Neural progenitor cell (in vitro differentiated cells): ENCODE measurements at regions not wholly inside any gene's neighbourhood (a gene's known extent, or its start where the extent isn't known, plus 50 kb on each side); places are given as distances from the start of the nearest gene placed in this dataset.

ENCODE experiments used
- DNase-seq: peaks from one replicate; pipeline ENCODE4 v3.0.0-alpha.2; 2016; ENCODE audit warnings: low spot score
- H2AFZ ChIP-seq: fragments of 200-600 bp; sonication (generic); replicated peaks from 2 replicates; pipeline ENCODE4 v1.6.1; 2016; ENCODE audit warnings: antibody characterized with exemption
- H3F3A ChIP-seq: fragments of 200-600 bp; sonication (generic); 2 replicates; pipeline ENCODE4 v1.6.1; 2016; ENCODE audit warnings: antibody characterized with exemption, low read depth
- H3K27ac ChIP-seq: fragments of 200-600 bp; sonication (generic); 2 replicates; pipeline ENCODE4 v1.5.1; 2016; ENCODE audit warnings: mild to moderate bottlenecking
- H3K27me3 ChIP-seq: fragments of 200-600 bp; sonication (generic); 2 replicates; pipeline ENCODE4 v1.6.1; 2016; ENCODE audit warnings: mild to moderate bottlenecking, moderate library complexity
- H3K36me3 ChIP-seq: fragments of 200-600 bp; sonication (generic); 2 replicates; pipeline ENCODE4 v1.5.1; 2016
- H3K4me1 ChIP-seq: fragments of 200-600 bp; sonication (generic); 2 replicates; pipeline ENCODE4 v1.6.1; 2016; ENCODE audit warnings: mixed run types
- H3K4me2 ChIP-seq: fragments of 200-600 bp; sonication (generic); 2 replicates; pipeline ENCODE4 v1.6.1; 2016
- H3K4me3 ChIP-seq: fragments of 200-600 bp; sonication (generic); 2 replicates; pipeline ENCODE4 v1.5.1; 2016
- H3K79me2 ChIP-seq: fragments of 200-600 bp; sonication (generic); 2 replicates; pipeline ENCODE4 v1.6.1; 2016; ENCODE audit warnings: low read depth
- H3K9ac ChIP-seq: fragments of 200-600 bp; sonication (generic); 2 replicates; pipeline ENCODE4 v1.6.1; 2016
- H3K9me3 ChIP-seq: fragments of 200-600 bp; sonication (generic); 2 replicates; pipeline ENCODE4 v1.5.1; 2016; ENCODE audit warnings: low read depth
- H4K20me1 ChIP-seq: fragments of 200-600 bp; sonication (generic); 2 replicates; pipeline ENCODE4 v1.6.1; 2016; ENCODE audit warnings: low read depth
- H3K27ac Mint-ChIP-seq: 3 replicates; pipeline ENCODE4 v1.8.0; 2021; ENCODE audit warnings: mixed read lengths
- H3K27me3 Mint-ChIP-seq: 2 replicates; pipeline ENCODE4 v1.8.0; 2022; ENCODE audit warnings: low read depth, mild to moderate bottlenecking, inconsistent platforms, moderate library complexity, mixed read lengths; ENCODE audit not compliant: insufficient read depth
- H3K36me3 Mint-ChIP-seq: 3 replicates; pipeline ENCODE4 v1.8.0; 2021; ENCODE audit warnings: mixed read lengths
- H3K4me1 Mint-ChIP-seq: 3 replicates; pipeline ENCODE4 v1.8.0; 2021; ENCODE audit warnings: mixed read lengths
- H3K4me3 Mint-ChIP-seq: 3 replicates; pipeline ENCODE4 v1.8.0; 2021; ENCODE audit warnings: mild to moderate bottlenecking, moderate library complexity, mixed read lengths
- H3K9me3 Mint-ChIP-seq: 3 replicates; pipeline ENCODE4 v1.8.0; 2020; ENCODE audit warnings: mixed read lengths
- EZH2 ChIP-seq: fragments of 200-600 bp; sonication (generic); IDR thresholded peaks from 2 replicates; pipeline ENCODE4 v1.6.1; 2017; ENCODE audit warnings: antibody characterized with exemption, mild to moderate bottlenecking, moderate library complexity
- EZH2phosphoT487 ChIP-seq: fragments of 200-600 bp; sonication (generic); IDR thresholded peaks from 2 replicates; pipeline ENCODE4 v1.6.1; 2017; ENCODE audit warnings: antibody characterized with exemption
- TF ChIP-seq, protein P1 (sequence below): fragments of 200-600 bp; sonication (generic); IDR thresholded peaks from 2 replicates; pipeline ENCODE4 v1.5.1; 2017; ENCODE audit warnings: antibody characterized with exemption, mild to moderate bottlenecking

GRCh38 chr9:18410983-18411382, 63.0 kb upstream of the ADAMTSL1 start:
- Histone ChIP-seq H3K36me3 (no peaks in the 10 kb centered on the region), H4K20me1 (no peaks in the 10 kb centered on the region), H2AFZ (no peak overlapping the region), H3K9me3 (no peaks in the 10 kb centered on the region), H3K4me2 (no peak overlapping the region), H3K4me1 (no peaks in the 10 kb centered on the region), H3K27ac (no peak overlapping the region), H3K27me3 (no peaks in the 10 kb centered on the region), H3K79me2 (no peaks in the 10 kb centered on the region), H3F3A (no peaks in the 10 kb centered on the region), H3K9ac (no peak overlapping the region), H3K4me3 (no peak overlapping the region)
- no peak overlapping the region for H3K27ac Mint-ChIP-seq
- H3K9me3 Mint-ChIP-seq: no peaks in the 10 kb centered on the region
- DNase-seq: no peak
- no peak overlapping the region for H3K4me3 Mint-ChIP-seq
- TF ChIP-seq EZH2phosphoT487: no peak
- no peak for TF ChIP-seq EZH2
- TF ChIP-seq, protein P1, sequence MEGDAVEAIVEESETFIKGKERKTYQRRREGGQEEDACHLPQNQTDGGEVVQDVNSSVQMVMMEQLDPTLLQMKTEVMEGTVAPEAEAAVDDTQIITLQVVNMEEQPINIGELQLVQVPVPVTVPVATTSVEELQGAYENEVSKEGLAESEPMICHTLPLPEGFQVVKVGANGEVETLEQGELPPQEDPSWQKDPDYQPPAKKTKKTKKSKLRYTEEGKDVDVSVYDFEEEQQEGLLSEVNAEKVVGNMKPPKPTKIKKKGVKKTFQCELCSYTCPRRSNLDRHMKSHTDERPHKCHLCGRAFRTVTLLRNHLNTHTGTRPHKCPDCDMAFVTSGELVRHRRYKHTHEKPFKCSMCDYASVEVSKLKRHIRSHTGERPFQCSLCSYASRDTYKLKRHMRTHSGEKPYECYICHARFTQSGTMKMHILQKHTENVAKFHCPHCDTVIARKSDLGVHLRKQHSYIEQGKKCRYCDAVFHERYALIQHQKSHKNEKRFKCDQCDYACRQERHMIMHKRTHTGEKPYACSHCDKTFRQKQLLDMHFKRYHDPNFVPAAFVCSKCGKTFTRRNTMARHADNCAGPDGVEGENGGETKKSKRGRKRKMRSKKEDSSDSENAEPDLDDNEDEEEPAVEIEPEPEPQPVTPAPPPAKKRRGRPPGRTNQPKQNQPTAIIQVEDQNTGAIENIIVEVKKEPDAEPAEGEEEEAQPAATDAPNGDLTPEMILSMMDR: no peak
- no peaks in the 10 kb centered on the region for H3K4me1 Mint-ChIP-seq
- no peaks in the 10 kb centered on the region for H3K36me3 Mint-ChIP-seq
- H3K27me3 Mint-ChIP-seq: no peaks in the 10 kb centered on the region

- H3K4me3 ChIP-seq: no peak overlapping the region
- Mint-ChIP-seq H3K9me3 (no peaks in the 10 kb centered on the region), H3K27ac (no peak overlapping the region), H3K36me3 (no peaks in the 10 kb centered on the region), H3K4me3 (no peak overlapping the region), H3K4me1 (peaks cover 4% of the 10 kb centered on the region), H3K27me3 (no peaks in the 10 kb centered on the region)
- H4K20me1 ChIP-seq: no peaks in the 10 kb centered on the region
- no peak overlapping the region for H3K27ac ChIP-seq
- H2AFZ ChIP-seq: no peak overlapping the region
- H3K36me3 ChIP-seq: no peaks in the 10 kb centered on the region
- no peak for DNase-seq
- TF ChIP-seq EZH2phosphoT487 (no peak), EZH2 (no peak)
- TF ChIP-seq, protein P1: no peak
- no peaks in the 10 kb centered on the region for H3K4me1 ChIP-seq
- H3K4me2 ChIP-seq: no peak overlapping the region
- no peaks in the 10 kb centered on the region for H3K79me2 ChIP-seq
- no peaks in the 10 kb centered on the region for H3K9me3 ChIP-seq
- no peaks in the 10 kb centered on the region for H3F3A ChIP-seq
- no peak overlapping the region for H3K9ac ChIP-seq
- no peaks in the 10 kb centered on the region for H3K27me3 ChIP-seq
Observed at GRCh38 chr9:18421391-18421790, 52.6 kb upstream of the ADAMTSL1 start.

DNA sequence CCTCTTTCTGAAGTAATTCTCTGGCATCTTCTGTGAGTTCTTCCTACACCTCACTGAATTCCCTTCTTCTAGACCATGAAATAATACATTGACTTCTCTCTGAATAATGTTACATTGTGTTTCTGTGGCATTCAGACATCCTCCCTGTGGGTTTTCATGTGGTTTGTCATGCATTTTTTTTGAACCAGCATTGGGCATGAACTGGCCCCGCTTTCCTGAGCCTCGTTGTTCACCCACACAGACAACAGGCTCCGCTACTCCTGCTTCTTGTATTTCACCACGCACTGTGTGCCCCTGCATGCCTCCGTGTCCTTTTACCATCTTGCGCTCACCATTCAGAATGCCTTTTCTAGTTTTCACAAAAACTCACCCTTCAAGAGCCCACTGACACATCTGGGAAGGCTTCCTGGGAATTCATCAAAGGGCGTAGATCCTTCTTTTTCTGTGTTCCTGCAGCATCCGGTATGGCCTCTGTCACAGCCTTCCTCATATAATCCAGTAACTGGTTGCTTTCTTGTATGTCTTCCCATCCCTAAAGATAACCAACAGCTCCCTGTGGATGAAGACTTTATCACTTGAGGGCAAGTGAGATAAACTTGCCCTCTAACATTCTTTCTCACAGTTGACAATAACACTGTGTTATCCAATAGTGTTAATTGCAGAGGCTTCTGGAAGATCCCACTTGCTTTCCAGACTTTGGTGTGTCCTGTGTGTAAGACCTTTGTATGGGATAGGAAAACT, 51.5 kb upstream of the ADAMTSL1 start:
- Histone ChIP-seq H3K27ac (no peak overlapping the region), H3K36me3 (no peaks in the 10 kb centered on the region), H3K4me1 (no peaks in the 10 kb centered on the region), H3F3A (no peaks in the 10 kb centered on the region), H3K79me2 (no peaks in the 10 kb centered on the region), H3K4me3 (no peak overlapping the region), H2AFZ (no peak overlapping the region), H3K4me2 (no peak overlapping the region), H3K27me3 (no peaks in the 10 kb centered on the region), H3K9me3 (no peaks in the 10 kb centered on the region), H4K20me1 (no peaks in the 10 kb centered on the region), H3K9ac (no peak overlapping the region)
- H3K27ac Mint-ChIP-seq: no peak overlapping the region
- TF ChIP-seq EZH2phosphoT487: no peak
- TF ChIP-seq, protein P1: no peak
- no peak for TF ChIP-seq EZH2
- H3K27me3 Mint-ChIP-seq: no peaks in the 10 kb centered on the region
- peaks cover 4% of the 10 kb centered on the region for H3K4me1 Mint-ChIP-seq
- H3K4me3 Mint-ChIP-seq: no peak overlapping the region
- DNase-seq: no peak
- no peaks in the 10 kb centered on the region for H3K9me3 Mint-ChIP-seq
- no peaks in the 10 kb centered on the region for H3K36me3 Mint-ChIP-seq
